NB4 (cell line): ENCODE measurements at regions not wholly inside any gene's neighbourhood (a gene's known extent, or its start where the extent isn't known, plus 50 kb on each side); places are given as distances from the start of the nearest gene placed in this dataset.
"Not testable (repeated sequence)": the region's sequence is repeated elsewhere in the genome, so short reads cannot be mapped to it uniquely, and the experiment has no call there.

Experiments used
- CTCF ChIP-seq: IDR thresholded peaks from one replicate; pipeline ENCODE4 v1.5.1; 2012; ENCODE audit warnings: low read depth, low read length
- MYC ChIP-seq: IDR thresholded peaks from 2 replicates; pipeline ENCODE4 v1.6.1; 2011; ENCODE audit warnings: low read depth, low read length
- POLR2A ChIP-seq: IDR thresholded peaks from 2 replicates; pipeline ENCODE4 v1.6.1; 2011; ENCODE audit warnings: mild to moderate bottlenecking; ENCODE audit not compliant: insufficient read length; ENCODE audit errors: extremely low read depth
- TF ChIP-seq, protein P1 (sequence below): IDR thresholded peaks from 2 replicates; pipeline ENCODE4 v1.6.1; 2011; ENCODE audit warnings: low read depth, low read length

- TF ChIP-seq POLR2A, CTCF, MYC: not testable (repeated sequence)
- TF ChIP-seq, protein P1, sequence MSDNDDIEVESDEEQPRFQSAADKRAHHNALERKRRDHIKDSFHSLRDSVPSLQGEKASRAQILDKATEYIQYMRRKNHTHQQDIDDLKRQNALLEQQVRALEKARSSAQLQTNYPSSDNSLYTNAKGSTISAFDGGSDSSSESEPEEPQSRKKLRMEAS = not testable (repeated sequence)
These were observed 147.0 kb upstream of the ELL2 start for GRCh38 chr5:96108629-96109028.
